Astrocyte (in vitro differentiated cells and primary cell): ENCODE measurements at regions not wholly inside any gene's neighbourhood (a gene's known extent, or its start where the extent isn't known, plus 50 kb on each side); places are given as distances from the start of the nearest gene placed in this dataset.

Source experiments
- DNase-seq: peaks from one replicate; pipeline ENCODE4 v3.0.0-alpha.2; 2010; ENCODE audit warnings: low read depth
- FAIRE-seq: peaks from 2 replicates; lab custom pipeline; 2011; peaks lifted over from hg19 to GRCh38; lab: Jason Lieb, UNC
- H2AFZ ChIP-seq: 2 replicates; pipeline ENCODE4 v1.6.0; 2012; ENCODE audit warnings: low read depth, low read length, inconsistent platforms
- H3K27ac ChIP-seq: 2 replicates; pipeline ENCODE4 v1.5.1; 2011; ENCODE audit warnings: low read depth, low read length, inconsistent platforms
- H3K27me3 ChIP-seq: 2 replicates; pipeline ENCODE4 v1.6.0; 2011; ENCODE audit warnings: low read length, inconsistent platforms; ENCODE audit not compliant: insufficient read depth
- H3K36me3 ChIP-seq: 2 replicates; pipeline ENCODE4 v1.5.1; 2011; ENCODE audit warnings: low read length, inconsistent platforms; ENCODE audit not compliant: insufficient read depth
- H3K4me1 ChIP-seq: 2 replicates; pipeline ENCODE4 v1.5.1; 2011; ENCODE audit warnings: low read length, inconsistent platforms; ENCODE audit not compliant: insufficient read depth
- H3K4me2 ChIP-seq: 2 replicates; pipeline ENCODE4 v1.6.0; 2012; ENCODE audit warnings: low read length, inconsistent platforms
- H3K4me3 ChIP-seq: 2 replicates; pipeline ENCODE4 v1.5.1; 2011; ENCODE audit warnings: low read depth, mild to moderate bottlenecking, low read length, inconsistent platforms; ENCODE audit not compliant: insufficient read depth
- H3K79me2 ChIP-seq: 2 replicates; pipeline ENCODE4 v1.6.0; 2012; ENCODE audit warnings: mild to moderate bottlenecking, low read length, inconsistent platforms; ENCODE audit not compliant: insufficient read depth
- H3K9ac ChIP-seq: 2 replicates; pipeline ENCODE4 v1.6.0; 2012; ENCODE audit warnings: mild to moderate bottlenecking, low read length, inconsistent platforms
- H3K9me3 ChIP-seq: 2 replicates; pipeline ENCODE4 v1.5.1; 2012; ENCODE audit warnings: low read depth, mild to moderate bottlenecking, low read length, inconsistent platforms; ENCODE audit not compliant: insufficient read depth
- H4K20me1 ChIP-seq: 2 replicates; pipeline ENCODE4 v1.6.0; 2012; ENCODE audit warnings: low read length, inconsistent platforms; ENCODE audit not compliant: insufficient read depth
- H3K27ac Mint-ChIP-seq: one replicate; pipeline ENCODE4 v1.8.0; 2021; ENCODE audit warnings: mild to moderate bottlenecking, mixed read lengths; ENCODE audit not compliant: unreplicated experiment
- H3K27me3 Mint-ChIP-seq: one replicate; pipeline ENCODE4 v1.8.0; 2021; ENCODE audit warnings: low read depth, mixed read lengths; ENCODE audit not compliant: unreplicated experiment
- H3K36me3 Mint-ChIP-seq: one replicate; pipeline ENCODE4 v1.8.0; 2021; ENCODE audit warnings: low read depth, mixed read lengths; ENCODE audit not compliant: unreplicated experiment
- H3K4me1 Mint-ChIP-seq: one replicate; pipeline ENCODE4 v1.8.0; 2021; ENCODE audit warnings: low read depth, mixed read lengths; ENCODE audit not compliant: unreplicated experiment
- H3K4me3 Mint-ChIP-seq: one replicate; pipeline ENCODE4 v1.8.0; 2021; ENCODE audit warnings: mild to moderate bottlenecking, moderate library complexity, mixed read lengths; ENCODE audit not compliant: unreplicated experiment
- H3K9me3 Mint-ChIP-seq: one replicate; pipeline ENCODE4 v1.8.0; 2021; ENCODE audit warnings: mild to moderate bottlenecking, mixed read lengths; ENCODE audit not compliant: unreplicated experiment
- CTCF ChIP-seq: IDR thresholded peaks from 2 replicates; pipeline ENCODE4 v1.5.1; 2011; ENCODE audit warnings: low read depth, mild to moderate bottlenecking, inconsistent platforms, low read length, moderate library complexity; ENCODE audit not compliant: insufficient read depth
- EZH2 ChIP-seq: IDR thresholded peaks from 2 replicates; pipeline ENCODE4 v1.6.1; 2012; ENCODE audit warnings: mild to moderate bottlenecking, low read length, inconsistent platforms; ENCODE audit not compliant: insufficient read depth

DNA sequence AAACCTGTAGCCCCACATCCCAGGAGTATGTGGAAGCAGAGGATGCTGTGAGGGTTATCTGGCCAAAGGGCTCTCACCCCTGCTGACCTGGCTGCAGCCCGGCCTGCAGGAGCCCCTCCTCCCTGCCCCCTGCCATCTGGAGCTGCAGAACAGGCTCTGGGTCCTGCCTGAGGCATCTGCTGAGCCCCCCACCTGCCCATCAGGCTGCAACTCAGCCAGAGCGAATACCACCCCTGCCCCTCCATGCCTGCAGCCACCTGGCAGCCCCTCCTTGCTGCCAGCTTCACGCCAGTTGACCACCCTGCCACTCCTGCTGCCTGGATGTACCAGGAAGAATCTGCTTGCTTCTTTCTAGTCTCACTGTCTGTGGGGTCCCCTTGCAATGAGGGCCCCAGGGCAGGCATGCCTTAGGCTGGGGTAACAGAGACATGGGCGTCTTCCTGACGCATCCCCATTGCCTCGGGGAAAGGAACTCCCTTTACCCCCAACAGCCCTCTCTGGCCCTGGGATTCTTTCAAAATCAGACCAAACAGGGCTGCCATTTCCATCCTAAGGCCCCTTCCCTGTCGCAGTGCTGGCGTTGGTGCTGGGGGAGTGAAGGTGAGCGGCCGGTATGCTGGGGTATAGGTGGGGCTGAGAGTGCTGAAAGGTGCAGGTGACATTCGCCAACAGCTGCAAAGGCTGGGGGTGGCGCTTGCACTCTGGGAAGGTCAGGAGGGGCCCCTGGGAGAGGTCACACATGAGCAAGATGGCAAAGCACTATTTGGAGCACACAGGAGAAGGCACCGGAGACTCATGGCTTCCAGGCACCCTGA lies 1334.6 kb downstream of the TBC1D22A start:
- H3K9me3 ChIP-seq, result peaks cover 4% of the 10 kb centered on the region
- TF ChIP-seq EZH2, result no peak
- TF ChIP-seq CTCF, result no peak
- no peaks in the 10 kb centered on the region for H3K79me2 ChIP-seq
- Mint-ChIP-seq H3K4me1 (no peaks in the 10 kb centered on the region), H3K4me3 (no peak overlapping the region), H3K36me3 (no peaks in the 10 kb centered on the region), H3K27me3 (peaks cover 53% of the 10 kb centered on the region), H3K9me3 (peaks cover 3% of the 10 kb centered on the region), H3K27ac (no peak overlapping the region)
- H3K27ac ChIP-seq, result no peak overlapping the region
- DNase-seq, result no peak
- no peak overlapping the region for H2AFZ ChIP-seq
- H3K4me3 ChIP-seq, result no peak overlapping the region
- no peaks in the 10 kb centered on the region for H4K20me1 ChIP-seq
- no peaks in the 10 kb centered on the region for H3K27me3 ChIP-seq
- H3K4me1 ChIP-seq, result no peaks in the 10 kb centered on the region
- H3K9ac ChIP-seq, result no peak overlapping the region
- H3K4me2 ChIP-seq, result no peak overlapping the region
- no peaks in the 10 kb centered on the region for H3K36me3 ChIP-seq
- no peak for FAIRE-seq

DNA sequence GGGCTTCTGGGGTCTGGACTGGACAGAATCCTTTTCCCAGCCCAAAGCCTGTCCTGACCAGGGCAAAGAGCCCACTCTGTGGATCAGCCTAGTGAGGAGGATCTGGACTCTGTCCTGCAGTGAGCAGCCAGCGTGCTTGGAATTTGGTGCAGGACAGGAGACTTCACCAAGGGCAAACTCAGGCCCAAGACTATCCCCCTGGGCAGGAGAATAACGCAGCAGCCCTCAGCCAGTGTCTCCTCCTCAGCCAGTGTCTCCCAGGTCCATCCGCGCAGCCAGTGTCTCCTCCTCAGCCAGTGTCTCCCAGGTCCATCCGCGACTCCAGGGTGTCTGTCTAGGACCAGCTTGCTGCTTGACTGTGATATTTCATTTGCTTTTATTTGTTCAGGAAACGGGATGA lies 1334.0 kb downstream of the TBC1D22A start:
- TF ChIP-seq CTCF (no peak), EZH2 (no peak)
- H3K36me3 Mint-ChIP-seq, result no peaks in the 10 kb centered on the region
- Histone ChIP-seq H3K36me3 (no peaks in the 10 kb centered on the region), H3K4me1 (no peaks in the 10 kb centered on the region), H3K27ac (no peak overlapping the region), H3K4me3 (no peak overlapping the region), H3K79me2 (no peaks in the 10 kb centered on the region), H3K9me3 (peaks cover 4% of the 10 kb centered on the region), H3K27me3 (no peaks in the 10 kb centered on the region), H4K20me1 (no peaks in the 10 kb centered on the region), H2AFZ (no peak overlapping the region), H3K4me2 (no peak overlapping the region), H3K9ac (no peak overlapping the region)
- H3K27me3 Mint-ChIP-seq, result peaks cover 52% of the 10 kb centered on the region
- H3K27ac Mint-ChIP-seq, result no peak overlapping the region
- peaks cover 3% of the 10 kb centered on the region for H3K9me3 Mint-ChIP-seq
- DNase-seq (no peak), FAIRE-seq (no peak)
- H3K4me1 Mint-ChIP-seq, result no peaks in the 10 kb centered on the region
- H3K4me3 Mint-ChIP-seq, result no peak overlapping the region

DNA sequence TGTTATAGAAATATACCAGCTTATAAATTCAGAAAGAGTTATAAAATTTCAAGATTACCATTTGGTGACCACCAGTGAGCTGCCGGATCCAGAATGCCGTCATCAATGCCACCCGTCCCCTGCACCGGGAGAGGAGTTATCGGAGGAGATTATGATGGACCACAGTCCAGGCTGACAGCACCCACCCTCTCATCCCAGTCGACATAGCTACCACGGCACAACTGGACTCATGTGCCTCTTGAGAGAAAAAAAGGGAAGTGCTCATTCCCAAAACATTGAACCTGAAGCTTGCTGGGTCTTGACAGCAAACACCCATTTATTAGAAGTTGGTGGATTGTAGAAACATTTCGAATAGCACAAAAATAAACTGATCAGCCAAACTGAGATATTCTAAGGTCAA lies 1331.5 kb downstream of the TBC1D22A start:
- Mint-ChIP-seq H3K4me3 (no peak overlapping the region), H3K36me3 (no peaks in the 10 kb centered on the region), H3K27ac (no peak overlapping the region), H3K4me1 (no peaks in the 10 kb centered on the region), H3K9me3 (no peaks in the 10 kb centered on the region), H3K27me3 (peaks cover 36% of the 10 kb centered on the region)
- Histone ChIP-seq H3K4me3 (no peak overlapping the region), H4K20me1 (no peaks in the 10 kb centered on the region), H3K27me3 (no peaks in the 10 kb centered on the region), H3K4me1 (no peaks in the 10 kb centered on the region), H2AFZ (no peak overlapping the region), H3K9me3 (peaks cover 4% of the 10 kb centered on the region), H3K9ac (no peak overlapping the region), H3K36me3 (no peaks in the 10 kb centered on the region), H3K27ac (no peak overlapping the region), H3K79me2 (no peaks in the 10 kb centered on the region), H3K4me2 (no peak overlapping the region)
- no peak for TF ChIP-seq EZH2
- TF ChIP-seq CTCF, result no peak
- DNase-seq (no peak), FAIRE-seq (no peak)
